Chondrocyte (in vitro differentiated cells): ENCODE measurements at regions not wholly inside any gene's neighbourhood (a gene's known extent, or its start where the extent isn't known, plus 50 kb on each side); places are given as distances from the start of the nearest gene placed in this dataset.

Experiments used
- DNase-seq: peaks from one replicate; pipeline ENCODE4 v3.0.0; 2021; ENCODE audit warnings: mixed read lengths, low spot score
- H3K27ac Mint-ChIP-seq: one replicate; pipeline ENCODE4 v1.8.0; 2021; ENCODE audit warnings: mild to moderate bottlenecking, moderate library complexity, mixed read lengths; ENCODE audit not compliant: unreplicated experiment
- H3K27me3 Mint-ChIP-seq: 2 replicates; pipeline ENCODE4 v1.8.0; 2021; ENCODE audit warnings: low read depth, mixed read lengths
- H3K36me3 Mint-ChIP-seq: 2 replicates; pipeline ENCODE4 v1.8.0; 2021; ENCODE audit warnings: low read depth, mixed read lengths
- H3K4me1 Mint-ChIP-seq: 2 replicates; pipeline ENCODE4 v1.8.0; 2021; ENCODE audit warnings: low read depth, mild to moderate bottlenecking, mixed read lengths
- H3K4me3 Mint-ChIP-seq: one replicate; pipeline ENCODE4 v1.8.0; 2021; ENCODE audit warnings: mild to moderate bottlenecking, moderate library complexity, mixed read lengths; ENCODE audit not compliant: unreplicated experiment
- H3K9me3 Mint-ChIP-seq: 2 replicates; pipeline ENCODE4 v1.8.0; 2021; ENCODE audit warnings: low read depth, mixed read lengths
- TF ChIP-seq, protein P1 (sequence below): fragments of 200-600 bp; sonication (generic); IDR thresholded peaks from 2 replicates; pipeline ENCODE4 v1.5.0; 2021; ENCODE audit warnings: antibody characterized with exemption, mild to moderate bottlenecking, moderate library complexity

GRCh38 chr20:57089699-57090144 is 176.7 kb downstream of the BMP7 start:
- Mint-ChIP-seq H3K4me3 (no peak overlapping the region), H3K27me3 (peaks cover 13% of the 10 kb centered on the region), H3K4me1 (peaks cover 3% of the 10 kb centered on the region), H3K36me3 (no peaks in the 10 kb centered on the region), H3K9me3 (no peaks in the 10 kb centered on the region), H3K27ac (no peak overlapping the region)
- TF ChIP-seq, protein P1, sequence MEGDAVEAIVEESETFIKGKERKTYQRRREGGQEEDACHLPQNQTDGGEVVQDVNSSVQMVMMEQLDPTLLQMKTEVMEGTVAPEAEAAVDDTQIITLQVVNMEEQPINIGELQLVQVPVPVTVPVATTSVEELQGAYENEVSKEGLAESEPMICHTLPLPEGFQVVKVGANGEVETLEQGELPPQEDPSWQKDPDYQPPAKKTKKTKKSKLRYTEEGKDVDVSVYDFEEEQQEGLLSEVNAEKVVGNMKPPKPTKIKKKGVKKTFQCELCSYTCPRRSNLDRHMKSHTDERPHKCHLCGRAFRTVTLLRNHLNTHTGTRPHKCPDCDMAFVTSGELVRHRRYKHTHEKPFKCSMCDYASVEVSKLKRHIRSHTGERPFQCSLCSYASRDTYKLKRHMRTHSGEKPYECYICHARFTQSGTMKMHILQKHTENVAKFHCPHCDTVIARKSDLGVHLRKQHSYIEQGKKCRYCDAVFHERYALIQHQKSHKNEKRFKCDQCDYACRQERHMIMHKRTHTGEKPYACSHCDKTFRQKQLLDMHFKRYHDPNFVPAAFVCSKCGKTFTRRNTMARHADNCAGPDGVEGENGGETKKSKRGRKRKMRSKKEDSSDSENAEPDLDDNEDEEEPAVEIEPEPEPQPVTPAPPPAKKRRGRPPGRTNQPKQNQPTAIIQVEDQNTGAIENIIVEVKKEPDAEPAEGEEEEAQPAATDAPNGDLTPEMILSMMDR: peak; percentile 97
- DNase-seq: peak; percentile 76

GRCh38 chr20:57090590-57091560 is 175.6 kb downstream of the BMP7 start:
- H3K27me3 Mint-ChIP-seq: peaks cover 13% of the 10 kb centered on the region
- no peak overlapping the region for H3K4me3 Mint-ChIP-seq
- no peak overlapping the region for H3K27ac Mint-ChIP-seq
- H3K9me3 Mint-ChIP-seq: no peaks in the 10 kb centered on the region
- no peaks in the 10 kb centered on the region for H3K36me3 Mint-ChIP-seq
- TF ChIP-seq, protein P1: no peak
- peak; percentile 86 for DNase-seq
- H3K4me1 Mint-ChIP-seq: peaks cover 3% of the 10 kb centered on the region

GRCh38 chr20:57091748-57092111 is 174.7 kb downstream of the BMP7 start:
- Mint-ChIP-seq H3K27me3 (peaks cover 18% of the 10 kb centered on the region), H3K9me3 (no peaks in the 10 kb centered on the region), H3K36me3 (no peaks in the 10 kb centered on the region), H3K27ac (no peak overlapping the region), H3K4me1 (peaks cover 3% of the 10 kb centered on the region), H3K4me3 (no peak overlapping the region)
- peak; percentile 60 for DNase-seq
- TF ChIP-seq, protein P1: no peak

DNA sequence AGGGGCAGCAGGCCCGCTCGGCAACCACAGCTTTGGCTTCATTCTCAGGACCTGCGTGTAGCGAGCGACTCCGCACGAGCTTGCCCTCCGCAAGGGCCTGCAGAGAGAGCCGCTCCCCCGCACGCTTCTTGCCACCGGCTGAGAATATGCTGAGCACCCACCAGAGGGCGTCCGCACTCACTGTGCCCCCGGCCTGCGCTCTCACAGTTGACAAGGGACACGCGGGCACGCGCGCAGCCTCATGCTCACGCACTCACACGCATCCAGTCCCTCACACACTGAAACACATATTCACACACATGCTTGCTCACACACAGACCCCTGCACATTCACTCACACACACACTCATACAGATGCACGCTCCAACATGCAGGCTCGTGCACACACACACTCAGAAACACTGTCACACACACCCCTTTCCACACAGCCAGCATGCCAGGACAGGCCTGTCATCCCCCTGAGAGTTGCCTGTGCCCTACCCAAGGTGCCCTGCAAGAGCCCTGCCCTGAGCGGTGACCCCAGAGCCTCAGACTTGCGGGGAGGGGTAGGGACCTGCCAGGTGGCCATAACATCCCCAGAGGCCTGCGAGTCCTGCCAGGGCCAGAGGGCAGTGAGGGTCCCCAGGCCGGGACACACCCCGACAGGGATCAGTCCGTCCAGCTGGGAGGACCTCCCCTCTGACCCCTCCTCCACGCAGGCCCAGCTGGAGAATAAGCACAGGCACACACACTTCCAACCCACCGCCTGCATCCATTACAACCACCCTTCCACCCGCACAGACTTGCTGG is 174.1 kb downstream of the BMP7 start:
- TF ChIP-seq, protein P1: peak; percentile 93
- Mint-ChIP-seq H3K4me1 (peaks cover 3% of the 10 kb centered on the region), H3K27ac (no peak overlapping the region), H3K4me3 (no peak overlapping the region), H3K27me3 (peaks cover 19% of the 10 kb centered on the region), H3K36me3 (no peaks in the 10 kb centered on the region), H3K9me3 (no peaks in the 10 kb centered on the region)
- no peak for DNase-seq

GRCh38 chr20:57092900-57093530 is 173.4 kb downstream of the BMP7 start:
- no peak for DNase-seq
- Mint-ChIP-seq H3K36me3 (no peaks in the 10 kb centered on the region), H3K4me3 (no peak overlapping the region), H3K27ac (no peak overlapping the region), H3K9me3 (no peaks in the 10 kb centered on the region), H3K27me3 (peaks cover 15% of the 10 kb centered on the region), H3K4me1 (peaks cover 3% of the 10 kb centered on the region)
- TF ChIP-seq, protein P1: no peak
